ENCODE measurements at regions not wholly inside any gene's neighbourhood (a gene's known extent, or its start where the extent isn't known, plus 50 kb on each side); places are given as distances from the start of the nearest gene placed in this dataset.

DNA sequence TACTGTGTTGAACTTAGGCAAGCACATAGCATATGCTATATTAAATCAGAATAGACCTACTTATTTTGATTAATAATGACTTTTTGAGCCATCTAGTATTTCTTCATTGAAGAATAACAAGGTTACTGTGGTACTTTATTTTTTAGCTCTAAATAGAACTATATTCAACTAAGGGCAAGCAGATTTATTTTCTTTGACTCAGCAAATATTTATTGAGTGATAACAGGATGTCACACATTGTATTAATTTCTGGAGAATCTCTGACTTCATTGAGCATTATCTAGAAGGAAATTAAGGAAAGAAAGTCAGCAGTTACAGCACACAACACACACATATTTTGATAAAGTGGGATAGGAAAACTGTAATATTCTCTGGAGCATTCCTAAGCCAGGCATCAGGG is 407.4 kb downstream of the CD109 start:
- Mint-ChIP-seq H3K4me1 (ENCODE audit: unreplicated experiment) (no peaks in the 10 kb centered on the region), H3K27ac (no peak overlapping the region), H3K4me3 (no peak overlapping the region), H3K27me3 (no peaks in the 10 kb centered on the region), H3K36me3 (no peaks in the 10 kb centered on the region), H3K9me3 (no peaks in the 10 kb centered on the region)
- DNase-seq (ENCODE audit: extremely low spot score, unreplicated experiment): no peak
- TF ChIP-seq, protein P1, sequence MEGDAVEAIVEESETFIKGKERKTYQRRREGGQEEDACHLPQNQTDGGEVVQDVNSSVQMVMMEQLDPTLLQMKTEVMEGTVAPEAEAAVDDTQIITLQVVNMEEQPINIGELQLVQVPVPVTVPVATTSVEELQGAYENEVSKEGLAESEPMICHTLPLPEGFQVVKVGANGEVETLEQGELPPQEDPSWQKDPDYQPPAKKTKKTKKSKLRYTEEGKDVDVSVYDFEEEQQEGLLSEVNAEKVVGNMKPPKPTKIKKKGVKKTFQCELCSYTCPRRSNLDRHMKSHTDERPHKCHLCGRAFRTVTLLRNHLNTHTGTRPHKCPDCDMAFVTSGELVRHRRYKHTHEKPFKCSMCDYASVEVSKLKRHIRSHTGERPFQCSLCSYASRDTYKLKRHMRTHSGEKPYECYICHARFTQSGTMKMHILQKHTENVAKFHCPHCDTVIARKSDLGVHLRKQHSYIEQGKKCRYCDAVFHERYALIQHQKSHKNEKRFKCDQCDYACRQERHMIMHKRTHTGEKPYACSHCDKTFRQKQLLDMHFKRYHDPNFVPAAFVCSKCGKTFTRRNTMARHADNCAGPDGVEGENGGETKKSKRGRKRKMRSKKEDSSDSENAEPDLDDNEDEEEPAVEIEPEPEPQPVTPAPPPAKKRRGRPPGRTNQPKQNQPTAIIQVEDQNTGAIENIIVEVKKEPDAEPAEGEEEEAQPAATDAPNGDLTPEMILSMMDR (conservative IDR thresholded peaks at IDR 0.05): no peak

DNA sequence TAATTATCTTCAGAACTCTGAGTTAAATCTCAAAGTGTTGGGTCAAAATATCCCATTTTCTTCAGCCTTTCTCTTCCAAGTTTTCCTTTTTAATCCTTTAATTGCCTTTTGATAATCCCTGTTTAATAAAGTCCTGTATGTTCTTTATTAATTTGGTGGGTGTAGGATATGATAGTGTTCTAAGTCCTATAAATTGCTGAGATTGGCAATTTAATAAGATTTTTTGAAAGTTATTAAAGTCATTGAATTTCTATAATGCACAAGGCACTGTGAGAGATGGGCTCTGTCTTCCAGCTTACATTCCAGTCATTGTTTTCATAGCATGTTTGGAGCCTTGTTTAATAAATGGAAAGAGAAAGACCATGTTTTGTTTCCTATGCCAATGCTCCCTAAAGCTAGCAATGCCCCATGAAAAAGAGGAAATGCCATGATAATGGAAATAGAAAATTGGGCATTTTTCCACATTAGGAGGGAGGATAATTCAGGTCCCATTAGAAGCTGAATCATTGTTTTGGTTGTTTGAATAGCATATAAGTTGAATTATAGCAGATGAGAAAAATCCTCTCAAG is 404.8 kb downstream of the CD109 start:
- no peak overlapping the region for H3K27ac Mint-ChIP-seq
- no peaks in the 10 kb centered on the region for H3K36me3 Mint-ChIP-seq
- TF ChIP-seq, protein P1 (conservative IDR thresholded peaks at IDR 0.05): no peak
- no peak for DNase-seq (ENCODE audit: extremely low spot score, unreplicated experiment)
- H3K4me1 Mint-ChIP-seq (ENCODE audit: unreplicated experiment): no peaks in the 10 kb centered on the region
- H3K9me3 Mint-ChIP-seq: peaks cover 6% of the 10 kb centered on the region
- peaks cover 2% of the 10 kb centered on the region for H3K27me3 Mint-ChIP-seq
- no peak overlapping the region for H3K4me3 Mint-ChIP-seq

DNA sequence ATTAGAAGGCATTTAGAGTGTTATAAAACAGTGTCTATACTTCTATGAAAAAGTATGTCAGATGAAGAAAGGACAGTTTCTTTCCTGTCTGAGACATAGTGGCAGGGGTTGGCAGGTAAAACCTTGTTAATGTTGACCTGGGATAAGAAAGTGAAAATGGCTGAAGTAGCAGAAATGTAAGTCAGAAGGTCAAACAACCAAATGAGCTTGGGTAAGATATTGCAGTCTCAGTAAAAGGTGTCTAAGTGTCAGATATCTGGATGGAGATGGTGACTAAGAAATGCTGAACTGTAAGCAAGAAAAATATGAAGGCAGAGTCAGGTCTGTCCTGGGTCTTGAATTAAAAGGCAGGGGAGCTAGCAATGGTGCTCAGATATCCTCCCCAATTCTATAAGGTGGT is 400.3 kb downstream of the CD109 start:
- H3K4me3 Mint-ChIP-seq: no peak overlapping the region
- no peak for DNase-seq (ENCODE audit: extremely low spot score, unreplicated experiment)
- H3K9me3 Mint-ChIP-seq: peaks cover 7% of the 10 kb centered on the region
- H3K36me3 Mint-ChIP-seq: no peaks in the 10 kb centered on the region
- no peaks in the 10 kb centered on the region for H3K4me1 Mint-ChIP-seq (ENCODE audit: unreplicated experiment)
- H3K27ac Mint-ChIP-seq: no peak overlapping the region
- peaks cover 12% of the 10 kb centered on the region for H3K27me3 Mint-ChIP-seq
- TF ChIP-seq, protein P1 (conservative IDR thresholded peaks at IDR 0.05): no peak

DNA sequence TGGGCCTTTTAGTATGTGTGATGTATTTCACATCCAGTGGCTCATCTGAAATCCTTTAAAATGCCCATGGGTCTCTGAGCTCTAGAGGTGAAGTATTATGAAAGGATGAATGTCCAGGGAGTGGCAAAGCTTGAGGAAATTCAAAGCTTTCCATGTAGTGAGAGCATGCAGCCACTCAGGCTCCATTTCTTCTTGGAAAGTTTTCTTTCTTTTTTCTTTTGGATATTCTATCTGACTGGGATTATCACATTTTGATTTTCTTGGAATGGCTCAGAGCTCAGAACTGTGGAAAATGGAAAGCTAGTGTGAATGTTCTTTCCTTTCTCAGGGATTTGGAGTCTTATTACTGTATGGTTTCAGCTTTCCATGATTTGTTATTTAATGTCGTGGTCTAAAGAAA is 397.4 kb downstream of the CD109 start:
- Mint-ChIP-seq H3K27ac (no peak overlapping the region), H3K4me3 (no peak overlapping the region), H3K4me1 (ENCODE audit: unreplicated experiment) (no peaks in the 10 kb centered on the region), H3K9me3 (peaks cover 7% of the 10 kb centered on the region), H3K36me3 (no peaks in the 10 kb centered on the region), H3K27me3 (peaks cover 19% of the 10 kb centered on the region)
- TF ChIP-seq, protein P1 (conservative IDR thresholded peaks at IDR 0.05): no peak
- no peak for DNase-seq (ENCODE audit: extremely low spot score, unreplicated experiment)

DNA sequence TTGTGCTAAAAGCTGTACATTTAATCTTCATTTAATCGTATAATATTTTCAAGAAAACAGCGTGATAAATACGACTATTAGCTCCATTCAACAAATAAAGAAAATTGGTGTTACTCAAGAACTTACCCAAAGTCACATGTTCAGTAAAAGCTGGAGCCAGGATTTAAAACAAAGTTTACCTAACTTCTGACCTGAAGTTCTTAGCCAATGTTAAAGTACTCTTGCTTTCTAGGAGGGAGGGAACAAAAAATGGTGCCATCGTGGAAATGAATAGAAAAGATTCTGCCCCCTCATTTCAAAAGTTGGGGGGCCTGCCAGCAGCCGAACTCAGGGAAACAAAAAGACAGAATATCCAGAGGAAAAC is 395.8 kb downstream of the CD109 start:
- Mint-ChIP-seq H3K4me1 (ENCODE audit: unreplicated experiment) (no peaks in the 10 kb centered on the region), H3K36me3 (no peaks in the 10 kb centered on the region), H3K27me3 (peaks cover 19% of the 10 kb centered on the region), H3K27ac (no peak overlapping the region), H3K4me3 (no peak overlapping the region), H3K9me3 (peaks cover 7% of the 10 kb centered on the region)
- DNase-seq (ENCODE audit: extremely low spot score, unreplicated experiment): no peak
- TF ChIP-seq, protein P1 (conservative IDR thresholded peaks at IDR 0.05): no peak

Data from type B pancreatic cell (in vitro differentiated cells).